NCI-H748 (cell line): ENCODE measurements at regions not wholly inside any gene's neighbourhood (a gene's known extent, or its start where the extent isn't known, plus 50 kb on each side); places are given as distances from the start of the nearest gene placed in this dataset.

Experiments
- DNase-seq: peaks from one replicate; lab custom pipeline; 2025; ENCODE audit not compliant: unreplicated experiment; lab: John Stamatoyannopoulos, UW

DNA sequence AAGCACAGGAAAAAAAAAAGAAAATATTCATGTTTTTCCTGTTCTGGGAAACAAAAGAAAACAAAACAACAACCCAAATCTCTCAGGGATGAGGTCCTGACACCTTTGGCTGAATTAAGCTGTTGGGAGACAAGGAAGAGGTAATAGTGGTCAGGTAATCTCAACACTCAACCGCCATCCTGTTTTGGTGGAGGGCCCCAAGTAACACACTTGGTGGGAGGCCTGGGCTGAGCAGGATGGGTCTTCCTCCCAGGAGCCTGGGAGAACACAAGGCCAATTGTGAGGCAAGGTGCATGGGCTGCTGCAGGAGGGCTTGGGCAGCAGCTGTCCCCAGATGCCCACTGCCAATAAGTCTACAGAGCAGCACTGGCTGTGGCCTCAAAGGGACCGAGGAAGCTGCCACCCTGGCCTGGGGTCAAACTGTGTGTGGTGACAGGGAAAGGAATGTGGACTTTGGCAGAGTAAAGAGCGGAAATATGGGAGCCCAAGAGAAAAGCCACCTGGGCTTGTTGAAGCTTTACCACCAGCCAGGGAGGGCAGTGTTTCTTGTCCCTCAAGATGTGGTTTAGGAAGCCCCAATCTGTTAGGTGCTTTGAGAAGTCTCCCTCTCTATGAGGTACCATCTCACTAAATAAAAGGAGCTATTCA is 93.5 kb upstream of the SLC25A13 start:
- DNase-seq: peak; percentile 73

DNA sequence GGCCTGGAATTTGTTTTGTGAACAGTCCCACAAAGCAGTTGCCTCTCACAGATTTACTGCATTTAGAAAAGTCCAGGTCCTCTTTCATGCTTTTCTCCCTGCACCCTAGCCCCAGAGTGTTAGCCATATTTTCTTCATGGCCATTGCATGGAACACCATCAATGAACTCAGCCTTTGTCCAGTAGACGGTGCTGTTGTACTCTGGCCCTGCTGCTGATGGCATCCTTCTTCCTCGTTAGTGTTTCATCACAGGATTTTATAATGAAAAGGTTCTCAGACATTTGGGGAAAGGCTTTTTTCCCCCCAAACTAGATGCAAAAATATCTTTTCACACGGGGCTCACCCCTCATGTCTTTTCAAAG is 93.0 kb upstream of the SLC25A13 start:
- DNase-seq: peak; percentile 90

DNA sequence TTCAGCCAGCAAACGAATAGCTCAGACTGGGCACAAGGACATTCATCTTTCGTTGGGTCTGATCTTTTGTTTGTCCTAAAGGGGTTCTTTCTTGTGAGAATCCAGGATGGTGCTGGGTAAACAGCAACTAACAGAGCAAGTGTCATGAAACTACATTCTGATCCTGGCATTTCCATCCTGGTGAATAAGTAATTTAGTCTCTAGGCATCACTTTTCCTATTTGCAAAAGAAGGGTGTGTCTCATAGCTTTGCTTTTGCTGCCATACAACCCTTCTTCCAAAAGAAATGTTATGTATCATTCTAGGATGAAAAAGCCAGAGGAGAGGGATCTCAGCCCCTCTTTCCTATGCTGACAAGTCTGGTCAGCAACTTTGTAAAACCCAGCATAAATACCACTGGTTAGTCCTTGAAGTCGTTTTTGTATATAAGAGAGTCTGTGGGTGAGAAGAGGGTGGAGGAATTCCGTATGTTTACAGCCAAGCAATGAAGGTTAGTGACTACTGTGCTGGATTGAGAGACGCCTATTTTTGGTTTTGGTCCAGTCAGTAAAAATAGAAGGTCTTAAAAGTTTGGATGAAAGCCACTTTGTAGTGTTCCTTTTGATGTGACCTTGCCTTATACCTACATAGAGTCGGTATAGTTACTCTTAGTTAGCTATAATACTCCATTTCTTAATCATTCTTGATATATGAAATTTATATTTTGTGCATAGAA is 88.4 kb upstream of the SLC25A13 start:
- no peak for DNase-seq

- no peak for DNase-seq
These were observed 87.0 kb upstream of the SLC25A13 start for GRCh38 chr7:96408881-96409280.

GRCh38 chr7:96407427-96407826 is 85.5 kb upstream of the SLC25A13 start:
- DNase-seq: no peak

DNA sequence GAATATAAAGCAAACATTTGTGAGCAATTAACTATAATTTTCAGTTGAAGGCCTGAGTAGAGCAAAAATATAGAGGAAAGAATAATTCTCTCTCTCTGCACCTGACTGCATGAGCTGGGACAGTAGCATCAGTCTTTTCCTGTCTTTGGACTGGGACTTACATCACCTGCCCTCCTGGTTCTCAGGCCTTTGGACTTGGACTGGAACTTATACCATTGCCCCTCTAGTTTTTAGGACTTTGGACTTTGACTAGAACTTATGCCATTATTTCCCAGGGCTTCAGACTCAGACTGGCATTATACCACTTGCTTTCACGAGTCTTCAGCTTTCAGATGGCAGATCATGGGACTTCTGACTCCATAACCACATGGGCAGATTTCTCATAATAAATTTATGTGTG is 81.0 kb upstream of the SLC25A13 start:
- no peak for DNase-seq

DNA sequence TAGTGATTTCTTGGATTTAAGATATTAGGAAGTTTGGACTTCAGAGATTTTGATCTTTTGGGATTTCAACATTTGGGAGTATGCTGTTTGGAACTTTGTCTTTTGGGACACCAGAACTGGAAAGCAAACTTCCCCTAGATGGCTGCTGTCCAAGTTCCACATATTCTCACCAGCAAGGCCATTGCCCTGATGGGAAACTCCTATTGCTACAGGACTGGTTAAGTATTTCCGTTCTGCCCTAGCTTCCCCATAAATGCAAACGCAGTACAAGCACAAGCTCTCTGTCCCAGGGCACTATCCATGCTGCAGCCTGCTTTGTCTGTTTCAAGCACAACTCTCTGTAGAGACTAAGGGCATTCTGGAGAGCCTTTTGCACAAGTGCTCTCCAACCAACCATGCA is 79.3 kb upstream of the SLC25A13 start:
- DNase-seq: no peak

DNA sequence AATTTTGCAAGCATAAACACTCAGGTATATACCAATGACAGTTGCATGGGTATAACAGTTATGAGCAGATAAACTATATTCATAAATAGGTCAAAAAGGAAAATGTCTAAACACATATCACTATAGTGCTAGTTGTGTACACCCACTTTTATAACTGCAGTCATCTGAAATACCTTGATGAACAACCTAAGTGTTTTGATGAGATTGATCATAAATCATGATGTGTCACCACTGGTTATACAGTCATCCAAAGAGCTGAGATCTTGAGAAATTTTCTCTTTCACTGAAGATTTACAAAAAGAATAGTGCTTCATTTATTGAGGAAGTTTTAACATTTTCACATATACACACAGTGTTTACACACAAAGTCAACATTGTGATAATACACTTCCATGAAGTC is 78.6 kb upstream of the SLC25A13 start:
- no peak for DNase-seq

DNA sequence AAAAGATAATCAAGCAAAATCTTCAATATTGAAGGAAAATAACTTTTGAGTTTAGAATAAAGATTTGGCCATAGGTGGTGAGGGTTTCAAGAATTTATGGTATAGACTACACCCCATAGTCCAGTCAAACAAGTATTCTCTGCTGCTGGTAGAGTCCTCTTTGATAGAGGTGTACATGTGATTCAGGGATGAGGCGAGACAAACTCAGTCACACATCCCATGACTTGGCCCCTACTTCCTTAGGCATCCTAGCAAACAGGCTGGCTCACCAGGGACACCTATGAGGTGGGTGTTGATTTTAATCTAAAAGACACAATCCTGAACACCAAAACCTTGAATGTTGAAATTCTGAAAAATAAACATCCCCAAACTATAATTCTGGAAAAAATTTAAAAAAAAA is 78.1 kb upstream of the SLC25A13 start:
- no peak for DNase-seq

GRCh38 chr7:96397936-96398598 is 76.2 kb upstream of the SLC25A13 start:
- no peak for DNase-seq

DNA sequence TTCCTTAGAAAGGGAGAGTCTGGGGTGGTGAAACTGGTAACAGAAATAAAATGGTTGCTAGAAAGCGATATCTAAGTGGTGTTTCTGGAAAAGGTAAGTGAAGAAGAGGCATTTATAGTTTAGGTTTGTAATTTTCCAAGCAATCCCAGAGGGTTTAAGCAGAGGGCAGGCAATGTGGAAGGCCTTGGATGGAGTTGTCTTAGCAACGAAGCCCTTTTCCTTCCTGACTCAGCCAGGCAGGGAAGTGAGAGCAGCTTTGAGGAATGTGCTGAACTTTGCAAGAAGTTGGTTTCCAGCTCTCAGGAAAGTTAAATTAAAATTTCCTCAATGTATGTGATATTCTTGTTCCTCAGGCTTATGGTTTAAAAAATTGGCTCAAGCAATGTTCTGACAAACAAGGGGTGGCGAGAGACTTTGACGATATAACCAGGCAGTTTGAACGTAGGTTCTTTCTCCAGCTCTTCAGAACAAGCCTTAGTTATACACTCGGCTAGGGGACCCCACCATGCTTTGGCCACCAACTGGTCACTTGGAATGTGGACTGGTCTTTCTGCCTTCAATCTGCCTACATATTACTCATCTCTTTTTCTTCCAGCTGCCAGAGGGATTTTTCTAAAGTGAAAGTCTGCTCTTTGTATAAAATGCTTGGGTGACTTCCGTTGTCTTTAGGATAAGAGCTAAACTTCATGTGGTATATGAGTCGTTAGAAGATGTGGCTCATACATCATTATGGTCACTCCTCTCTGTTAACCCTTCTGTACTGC is 66.9 kb upstream of the SLC25A13 start:
- no peak for DNase-seq

GRCh38 chr7:96388166-96388565 is 66.3 kb upstream of the SLC25A13 start:
- DNase-seq: no peak

DNA sequence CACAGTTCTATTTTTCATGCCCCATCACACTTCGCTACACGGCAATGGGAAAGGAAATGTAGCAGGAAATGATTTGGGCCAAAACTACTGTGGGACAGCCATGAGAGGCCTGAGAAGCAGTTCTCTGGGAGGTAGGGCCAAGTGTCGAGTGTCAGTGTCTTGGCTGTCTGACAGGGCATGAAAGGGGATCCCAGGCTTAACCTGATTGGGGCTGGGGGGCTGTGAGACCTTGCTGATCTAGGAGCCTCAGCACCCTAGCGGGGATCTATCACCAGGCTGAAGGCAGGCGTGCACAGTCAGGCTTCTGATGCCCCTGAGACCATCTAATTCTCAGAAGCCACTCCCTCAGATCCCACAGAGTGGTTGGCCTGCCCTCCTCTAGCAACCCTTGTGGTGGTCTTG is 58.2 kb upstream of the SLC25A13 start:
- DNase-seq: no peak

DNA sequence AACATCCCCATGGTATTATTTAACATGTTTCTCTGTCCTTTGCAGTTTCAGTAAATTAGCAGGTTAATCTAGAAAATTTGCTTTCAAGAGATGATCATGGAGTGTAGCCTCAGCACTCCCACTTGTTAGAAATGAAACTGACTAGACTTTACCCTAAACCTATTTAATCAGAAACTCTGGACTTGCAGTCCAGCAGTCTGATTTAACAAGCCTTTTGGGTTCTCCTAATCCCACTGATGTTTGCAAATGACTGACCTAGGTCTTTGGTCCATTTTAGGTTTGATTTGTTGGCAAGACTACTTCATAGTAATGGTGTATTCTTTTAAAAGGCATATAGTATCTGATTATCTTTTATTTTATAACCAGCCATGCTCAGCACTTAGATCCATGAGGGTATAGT is 55.5 kb upstream of the SLC25A13 start:
- no peak for DNase-seq
